A673 (cell line): ENCODE measurements at regions not wholly inside any gene's neighbourhood (a gene's known extent, or its start where the extent isn't known, plus 50 kb on each side); places are given as distances from the start of the nearest gene placed in this dataset.

Source experiments
- EZH2 ChIP-seq: fragments of 200-600 bp; sonication (generic); IDR thresholded peaks from 2 replicates; pipeline ENCODE4 v1.6.1; 2017; ENCODE audit warnings: borderline replicate concordance, low read depth, mild to moderate bottlenecking, mixed read lengths, antibody characterized with exemption, low read length; ENCODE audit not compliant: poor library complexity, severe bottlenecking
- TF ChIP-seq, protein P1 (sequence below): fragments of 300-800, 200-600 bp; sonication (generic); conservative IDR thresholded peaks from 2 replicates; pipeline ENCODE4 v1.5.1; 2017; ENCODE audit warnings: low read depth, mild to moderate bottlenecking, antibody characterized with exemption, low read length, moderate library complexity, mixed read lengths

DNA sequence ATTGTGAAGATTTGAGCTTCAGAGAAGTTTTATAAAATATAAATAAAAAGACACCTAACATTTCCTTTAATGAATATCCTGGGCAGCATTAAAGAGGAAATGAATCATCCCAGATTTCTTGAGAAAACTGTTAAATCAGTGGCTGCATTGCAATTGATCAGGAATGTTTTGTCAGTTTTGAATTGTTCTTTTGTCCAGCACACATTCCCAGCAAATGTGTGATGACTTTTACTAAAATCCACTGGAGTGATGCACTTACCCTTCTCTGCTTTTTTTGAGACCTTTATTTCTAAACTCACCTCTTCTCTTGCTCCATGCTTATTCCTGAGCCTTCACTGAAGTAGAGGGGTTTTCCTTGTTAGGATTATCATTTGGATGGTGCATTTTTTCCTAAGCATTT is 1307.2 kb downstream of the CDH8 start:
- TF ChIP-seq EZH2, result no peak
- TF ChIP-seq, protein P1, sequence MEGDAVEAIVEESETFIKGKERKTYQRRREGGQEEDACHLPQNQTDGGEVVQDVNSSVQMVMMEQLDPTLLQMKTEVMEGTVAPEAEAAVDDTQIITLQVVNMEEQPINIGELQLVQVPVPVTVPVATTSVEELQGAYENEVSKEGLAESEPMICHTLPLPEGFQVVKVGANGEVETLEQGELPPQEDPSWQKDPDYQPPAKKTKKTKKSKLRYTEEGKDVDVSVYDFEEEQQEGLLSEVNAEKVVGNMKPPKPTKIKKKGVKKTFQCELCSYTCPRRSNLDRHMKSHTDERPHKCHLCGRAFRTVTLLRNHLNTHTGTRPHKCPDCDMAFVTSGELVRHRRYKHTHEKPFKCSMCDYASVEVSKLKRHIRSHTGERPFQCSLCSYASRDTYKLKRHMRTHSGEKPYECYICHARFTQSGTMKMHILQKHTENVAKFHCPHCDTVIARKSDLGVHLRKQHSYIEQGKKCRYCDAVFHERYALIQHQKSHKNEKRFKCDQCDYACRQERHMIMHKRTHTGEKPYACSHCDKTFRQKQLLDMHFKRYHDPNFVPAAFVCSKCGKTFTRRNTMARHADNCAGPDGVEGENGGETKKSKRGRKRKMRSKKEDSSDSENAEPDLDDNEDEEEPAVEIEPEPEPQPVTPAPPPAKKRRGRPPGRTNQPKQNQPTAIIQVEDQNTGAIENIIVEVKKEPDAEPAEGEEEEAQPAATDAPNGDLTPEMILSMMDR, result no peak
